ENCODE measurements at regions not wholly inside any gene's neighbourhood (a gene's known extent, or its start where the extent isn't known, plus 50 kb on each side); places are given as distances from the start of the nearest gene placed in this dataset.

- TF ChIP-seq ZBTB49 (tag by site-specific recombination; IDR thresholded peaks at IDR 0.05; ENCODE audit: low read depth) (no peak), ZNF513 (tag by site-specific recombination; IDR thresholded peaks at IDR 0.05) (no peak; the same call in none of the 2 replicates), ATF2 (tag by site-specific recombination; IDR thresholded peaks at IDR 0.05; ENCODE audit: low read depth) (no peak), MZF1 (tag by site-specific recombination; IDR thresholded peaks at IDR 0.05; ENCODE audit: borderline replicate concordance) (peak; percentile 37; the same call in 1 of the 2 replicates), ZEB2 (tag by site-specific recombination; IDR thresholded peaks at IDR 0.05) (0 out of 2 replicates have a peak, but pooled peaks have one; percentile 46), ZNF658 (tag by site-specific recombination; IDR thresholded peaks at IDR 0.05) (no peak), ZNF548 (tag by site-specific recombination; IDR thresholded peaks at IDR 0.05) (no peak), ZNF518A (tag by site-specific recombination; conservative IDR thresholded peaks at IDR 0.05; ENCODE audit: low read depth) (0 out of 2 replicates have a peak, but pooled peaks have one; percentile 10), ZNF596 (tag by site-specific recombination; IDR thresholded peaks at IDR 0.05) (no peak), OVOL3 (tag by site-specific recombination; IDR thresholded peaks at IDR 0.05) (peak; percentile 16; the same call in 1 of the 2 replicates), PRDM6 (tag by site-specific recombination; IDR thresholded peaks at IDR 0.05) (peak; percentile 92), ZNF335 (tag by site-specific recombination; conservative IDR thresholded peaks at IDR 0.05) (0 out of 2 replicates have a peak, but pooled peaks have one; percentile 34), KLF9 (tag by site-specific recombination; IDR thresholded peaks at IDR 0.05; ENCODE audit: low read depth) (no peak), ZNF146 (tag by site-specific recombination; IDR thresholded peaks at IDR 0.05) (no peak), ZNF610 (tag by site-specific recombination; IDR thresholded peaks at IDR 0.05; ENCODE audit: borderline replicate concordance) (no peak), ZBTB44 (tag by site-specific recombination; IDR thresholded peaks at IDR 0.05) (peak; percentile 59; the same call in 1 of the 2 replicates), ZNF701 (tag by site-specific recombination; IDR thresholded peaks at IDR 0.05) (no peak), ZNF169 (tag by site-specific recombination; IDR thresholded peaks at IDR 0.05) (no peak), ZSCAN18 (tag by site-specific recombination; IDR thresholded peaks at IDR 0.05) (no peak), ZNF585B (tag by site-specific recombination; IDR thresholded peaks at IDR 0.05) (no peak), ZNF266 (tag by site-specific recombination; IDR thresholded peaks at IDR 0.05; ENCODE audit: low read depth) (no peak)
Observed at GRCh38 chr15:67998599-67999133, 55.4 kb upstream of the PIAS1 start (continued).

Data from HEK293 (cell line).